Erythroblast (primary cell): ENCODE measurements at regions not wholly inside any gene's neighbourhood (a gene's known extent, or its start where the extent isn't known, plus 50 kb on each side); places are given as distances from the start of the nearest gene placed in this dataset.

Source experiments
- GATA1 ChIP-seq: IDR thresholded peaks from 2 replicates; pipeline ENCODE4 v1.6.1; 2011; ENCODE audit warnings: low read depth, mild to moderate bottlenecking, control low read depth, low read length, moderate library complexity
- POLR2A ChIP-seq: IDR thresholded peaks from 2 replicates; pipeline ENCODE4 v1.6.1; 2011; ENCODE audit warnings: mild to moderate bottlenecking, low read length

DNA sequence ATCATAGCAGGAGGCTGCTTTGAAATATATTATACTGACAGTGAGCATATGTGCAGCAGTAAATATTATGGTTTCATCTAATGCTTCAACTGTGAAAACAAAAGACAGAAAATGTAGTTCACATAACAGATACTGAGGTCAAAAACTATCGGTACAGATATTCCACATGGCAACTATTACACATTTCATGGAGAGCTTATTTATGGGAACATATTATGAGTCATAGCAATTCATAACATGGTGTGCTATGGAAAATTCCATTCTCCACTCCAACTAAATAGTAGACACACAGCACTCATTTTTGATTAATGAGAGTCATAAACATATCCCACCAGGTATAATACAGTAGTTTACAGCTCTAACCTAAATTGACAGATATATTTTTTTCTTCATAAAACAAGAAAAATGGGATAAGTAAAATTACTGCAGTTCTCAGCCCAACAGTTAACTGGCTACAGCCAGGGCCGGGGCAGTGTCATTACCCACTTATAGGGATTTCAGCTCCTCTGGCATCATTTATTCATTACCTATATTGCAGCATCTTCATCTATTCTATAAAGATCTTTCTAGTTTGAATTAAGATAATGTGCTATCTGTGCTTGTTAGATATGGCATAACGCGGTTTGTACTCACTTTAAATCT is 475.6 kb upstream of the KLF6 start:
- TF ChIP-seq POLR2A (no peak), GATA1 (no peak)
